ENCODE measurements at regions not wholly inside any gene's neighbourhood (a gene's known extent, or its start where the extent isn't known, plus 50 kb on each side); places are given as distances from the start of the nearest gene placed in this dataset.

DNA sequence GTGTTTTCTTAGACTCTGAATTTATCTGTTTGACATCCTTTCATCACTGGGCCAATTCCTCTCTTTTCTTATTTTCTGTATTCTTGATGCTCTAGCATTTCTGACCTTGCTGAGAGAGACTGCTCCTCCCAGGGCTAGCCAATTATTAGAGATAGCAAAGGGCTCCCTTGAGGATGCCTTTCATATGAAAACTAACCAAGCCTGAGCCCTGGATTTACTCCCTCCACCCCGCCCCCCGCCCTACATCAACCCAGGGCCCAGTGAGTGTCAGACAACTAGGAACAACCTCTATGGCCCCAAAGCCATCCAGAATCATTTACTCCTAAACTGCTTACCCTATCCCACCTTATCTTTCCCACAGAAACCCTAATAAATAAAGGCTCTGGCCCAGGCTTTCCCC is 69.7 kb upstream of the LARS2 start:
- no peak overlapping the region for H3K4me3 ChIP-seq
- in situ Hi-C loops (cut with MboI; ENCODE audit: low sequenced_read_pairs) = no loop called here
- H3K27me3 ChIP-seq (ENCODE audit: low read depth) = no peaks in the 10 kb centered on the region
- H3K4me1 ChIP-seq = no peaks in the 10 kb centered on the region
- no peak for DNase-seq (ENCODE audit: low spot score in 2 of 2)
- H3K36me3 ChIP-seq (replicated peaks) = no peaks in the 10 kb centered on the region
- no peaks in the 10 kb centered on the region; the same call in 1 of the 2 replicates for H3K9me3 ChIP-seq

- Histone ChIP-seq H3K4me3 (no peak overlapping the region), H3K9me3 (no peaks in the 10 kb centered on the region; the same call in 1 of the 2 replicates), H3K27me3 (ENCODE audit: low read depth) (peaks cover 1% of the 10 kb centered on the region; the same call in 1 of the 2 replicates), H3K4me1 (no peaks in the 10 kb centered on the region), H3K36me3 (replicated peaks) (no peaks in the 10 kb centered on the region)
- in situ Hi-C loops (cut with MboI; ENCODE audit: low sequenced_read_pairs) = no loop called here
- no peak for DNase-seq (ENCODE audit: low spot score in 2 of 2)
Observed at GRCh38 chr3:45319231-45319995, 69.0 kb upstream of the LARS2 start.

DNA sequence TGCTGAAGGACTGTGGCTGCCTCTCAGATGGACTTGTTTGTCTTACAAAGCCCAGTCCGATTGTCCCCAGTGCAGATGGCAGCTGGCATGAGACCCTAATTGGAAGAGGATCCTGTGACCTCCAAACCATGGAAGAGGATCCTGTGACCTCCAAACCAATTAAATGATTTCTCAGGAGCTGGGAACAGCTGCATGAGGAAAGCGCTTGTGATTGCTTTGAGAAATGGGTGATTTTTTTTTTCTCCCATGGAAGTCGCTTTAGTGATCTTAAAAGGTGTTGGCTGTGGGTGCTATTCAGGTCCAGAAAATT is 68.4 kb upstream of the LARS2 start:
- in situ Hi-C loops (cut with MboI; ENCODE audit: low sequenced_read_pairs) = no loop called here
- Histone ChIP-seq H3K36me3 (replicated peaks) (no peaks in the 10 kb centered on the region), H3K4me3 (no peak overlapping the region), H3K9me3 (no peaks in the 10 kb centered on the region), H3K27me3 (ENCODE audit: low read depth) (peaks cover 6% of the 10 kb centered on the region; the same call in 1 of the 2 replicates), H3K4me1 (no peaks in the 10 kb centered on the region)
- DNase-seq (ENCODE audit: low spot score in 2 of 2) = no peak

GRCh38 chr3:45320986-45321385 is 67.4 kb upstream of the LARS2 start:
- Histone ChIP-seq H3K36me3 (replicated peaks) (no peaks in the 10 kb centered on the region), H3K9me3 (no peaks in the 10 kb centered on the region), H3K4me3 (no peak overlapping the region), H3K27me3 (ENCODE audit: low read depth) (peaks cover 12% of the 10 kb centered on the region; the same call in 1 of the 2 replicates), H3K4me1 (no peaks in the 10 kb centered on the region)
- in situ Hi-C loops (cut with MboI; ENCODE audit: low sequenced_read_pairs) = no loop called here
- DNase-seq (ENCODE audit: low spot score in 2 of 2) = no peak

DNA sequence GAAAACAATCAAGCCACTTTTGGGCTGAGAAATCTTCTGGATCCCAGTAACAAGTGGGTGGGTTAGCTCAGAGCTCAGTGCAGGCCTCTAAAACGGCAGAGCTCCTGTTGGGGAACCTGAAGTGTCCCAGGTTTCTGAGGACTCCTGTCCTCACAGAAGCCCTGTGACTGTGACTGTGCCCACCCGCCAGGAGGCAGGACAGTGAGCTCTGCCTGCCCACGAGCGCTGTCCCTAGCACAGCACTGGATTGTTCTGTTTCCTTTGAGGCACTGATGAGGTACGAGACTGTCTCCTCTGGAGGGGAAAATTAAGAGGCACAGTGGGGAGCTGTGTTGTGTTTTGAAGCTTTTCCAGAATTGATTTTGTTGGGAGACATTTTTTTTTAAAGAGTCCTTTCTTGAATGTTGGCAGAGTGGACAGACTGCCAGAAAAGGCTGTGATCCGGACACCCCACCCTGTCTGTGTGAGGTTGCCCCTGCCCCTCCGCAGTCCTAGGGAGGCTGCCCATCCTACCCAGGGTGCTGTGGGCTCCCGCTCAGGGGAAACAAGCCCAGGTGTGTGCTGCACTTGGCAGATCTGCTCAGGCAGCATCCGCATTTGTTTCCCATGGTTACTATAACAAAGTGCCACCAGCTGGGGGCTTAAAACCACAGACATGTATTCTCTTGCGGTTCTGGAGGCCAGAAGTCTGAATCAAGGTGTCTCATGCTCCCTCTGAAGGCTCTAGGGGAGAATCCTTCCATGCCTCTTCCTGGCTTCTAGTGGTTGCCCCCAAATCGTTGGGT is 66.6 kb upstream of the LARS2 start:
- in situ Hi-C loops (cut with MboI; ENCODE audit: low sequenced_read_pairs) = no loop called here
- Histone ChIP-seq H3K4me1 (no peaks in the 10 kb centered on the region), H3K36me3 (replicated peaks) (no peaks in the 10 kb centered on the region), H3K4me3 (no peak overlapping the region), H3K27me3 (ENCODE audit: low read depth) (peaks cover 12% of the 10 kb centered on the region; the same call in 1 of the 2 replicates), H3K9me3 (no peaks in the 10 kb centered on the region)
- no peak for DNase-seq (ENCODE audit: low spot score in 2 of 2)

- no peak for DNase-seq (ENCODE audit: low spot score in 2 of 2)
- Histone ChIP-seq H3K9me3 (no peaks in the 10 kb centered on the region), H3K27me3 (ENCODE audit: low read depth) (peaks cover 16% of the 10 kb centered on the region), H3K4me1 (no peaks in the 10 kb centered on the region), H3K4me3 (no peak overlapping the region), H3K36me3 (replicated peaks) (no peaks in the 10 kb centered on the region)
- in situ Hi-C loops (cut with MboI; ENCODE audit: low sequenced_read_pairs) = no loop called here
Observed at GRCh38 chr3:45322616-45323015, 65.8 kb upstream of the LARS2 start.

GRCh38 chr3:45325676-45326075 is 62.7 kb upstream of the LARS2 start:
- Histone ChIP-seq H3K4me3 (no peak overlapping the region), H3K27me3 (ENCODE audit: low read depth) (peaks cover 18% of the 10 kb centered on the region), H3K36me3 (replicated peaks) (no peaks in the 10 kb centered on the region), H3K4me1 (no peaks in the 10 kb centered on the region), H3K9me3 (no peaks in the 10 kb centered on the region)
- DNase-seq (ENCODE audit: low spot score in 2 of 2) = no peak
- in situ Hi-C loops (cut with MboI; ENCODE audit: low sequenced_read_pairs) = no loop called here

- Histone ChIP-seq H3K36me3 (replicated peaks) (no peaks in the 10 kb centered on the region), H3K4me1 (no peaks in the 10 kb centered on the region), H3K4me3 (no peak overlapping the region), H3K9me3 (no peaks in the 10 kb centered on the region), H3K27me3 (ENCODE audit: low read depth) (peaks cover 18% of the 10 kb centered on the region)
- no peak for DNase-seq (ENCODE audit: low spot score in 2 of 2)
- in situ Hi-C loops (cut with MboI; ENCODE audit: low sequenced_read_pairs) = no loop called here
Observed at GRCh38 chr3:45329761-45330305, 58.5 kb upstream of the LARS2 start.

DNA sequence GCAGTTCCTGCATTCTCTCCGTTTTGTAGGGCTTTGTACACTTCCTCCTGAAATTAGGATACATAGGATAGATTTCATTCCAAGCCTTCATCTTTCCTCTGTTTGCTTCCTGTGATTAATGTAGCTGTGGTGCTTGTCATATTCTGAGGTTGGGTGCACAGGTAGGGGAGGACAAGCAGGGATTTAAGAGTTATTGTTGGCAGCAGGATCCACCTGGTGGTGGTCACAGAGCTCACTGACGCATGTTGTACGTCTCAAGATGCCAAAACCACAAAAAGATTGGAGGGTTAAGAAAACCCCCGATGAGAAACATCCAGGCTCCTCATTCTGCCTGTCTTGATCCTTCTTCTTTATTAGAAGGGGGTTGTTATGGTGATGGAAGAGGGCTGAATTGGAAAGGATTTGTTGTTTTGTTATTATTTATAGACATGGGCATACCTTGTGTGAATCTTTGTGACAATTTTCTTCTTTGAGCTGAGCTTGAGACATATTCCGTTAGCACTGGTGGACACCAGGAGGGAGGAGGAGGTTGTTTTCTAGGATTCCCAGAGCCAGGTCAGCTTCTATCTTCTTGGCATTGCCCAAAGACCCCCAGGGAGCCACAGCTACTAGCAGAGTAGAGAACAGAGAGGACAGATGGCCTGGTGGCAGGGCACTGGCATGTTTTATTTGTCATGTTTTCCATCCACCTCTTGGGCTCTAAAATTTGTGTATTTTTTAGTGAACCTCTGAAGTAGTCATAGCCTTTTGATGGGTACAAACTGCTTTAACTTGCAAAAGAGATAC is 57.7 kb upstream of the LARS2 start:
- Histone ChIP-seq H3K9me3 (no peaks in the 10 kb centered on the region), H3K4me3 (no peak overlapping the region), H3K27me3 (ENCODE audit: low read depth) (peaks cover 12% of the 10 kb centered on the region), H3K36me3 (replicated peaks) (no peaks in the 10 kb centered on the region), H3K4me1 (no peaks in the 10 kb centered on the region)
- no peak for DNase-seq (ENCODE audit: low spot score in 2 of 2)
- in situ Hi-C loops (cut with MboI; ENCODE audit: low sequenced_read_pairs) = no loop called here

DNA sequence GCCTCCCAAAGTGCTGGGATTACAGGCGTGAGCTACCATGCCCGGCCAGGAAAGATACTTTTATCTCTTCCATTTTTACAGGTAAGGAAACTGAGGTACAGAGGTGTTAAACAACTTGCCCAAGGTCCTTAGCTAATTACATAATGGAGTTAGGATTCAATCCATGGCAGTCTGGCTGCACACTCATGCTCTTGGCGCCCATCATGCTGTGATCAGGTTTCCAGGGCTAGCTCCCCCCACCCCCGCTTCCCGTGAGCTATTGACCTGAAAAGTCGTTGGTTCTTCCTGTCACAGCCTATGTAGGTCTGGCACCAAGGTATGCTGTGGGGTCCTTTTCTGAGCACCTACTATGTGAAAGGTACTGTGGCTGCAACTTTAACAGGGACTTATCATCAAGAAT is 55.9 kb upstream of the LARS2 start:
- H3K27me3 ChIP-seq (ENCODE audit: low read depth) = peaks cover 7% of the 10 kb centered on the region

DNA sequence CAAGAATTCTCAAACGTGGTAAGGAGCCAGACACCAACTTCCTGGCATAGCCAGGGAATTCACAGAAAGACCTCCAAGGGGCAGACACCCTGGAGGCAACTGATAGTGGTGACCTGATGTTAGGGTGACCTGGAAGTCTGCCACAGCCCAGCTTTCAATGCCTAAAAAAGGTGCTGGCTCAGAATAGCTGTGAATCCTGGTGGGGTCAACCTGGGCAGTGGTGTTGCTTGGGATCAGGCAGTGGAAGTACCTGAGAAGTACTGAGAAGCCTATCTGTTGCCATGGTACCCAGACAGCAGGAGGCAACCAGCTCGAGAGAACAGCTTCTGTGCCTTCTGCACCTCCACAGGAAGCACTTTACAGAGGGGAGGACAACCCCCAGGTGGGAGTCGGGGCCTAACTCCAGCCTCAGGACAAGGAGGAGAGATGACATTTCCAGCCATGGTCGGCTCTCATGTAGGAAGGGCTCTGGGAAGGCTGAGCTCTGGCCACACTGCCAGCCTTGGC is 55.4 kb upstream of the LARS2 start:
- no peak for DNase-seq (ENCODE audit: low spot score in 2 of 2)
- no peaks in the 10 kb centered on the region for H3K4me1 ChIP-seq
- H3K4me3 ChIP-seq = no peak overlapping the region
- in situ Hi-C loops (cut with MboI; ENCODE audit: low sequenced_read_pairs) = no loop called here
- peaks cover 7% of the 10 kb centered on the region for H3K27me3 ChIP-seq (ENCODE audit: low read depth)
- H3K9me3 ChIP-seq = no peaks in the 10 kb centered on the region
- H3K36me3 ChIP-seq (replicated peaks) = no peaks in the 10 kb centered on the region

More for the DNA sequence above, 55.9 kb upstream of the LARS2 start:
- in situ Hi-C loops (cut with MboI; ENCODE audit: low sequenced_read_pairs) = no loop called here
- Histone ChIP-seq H3K4me3 (no peak overlapping the region), H3K9me3 (no peaks in the 10 kb centered on the region), H3K36me3 (replicated peaks) (no peaks in the 10 kb centered on the region), H3K4me1 (no peaks in the 10 kb centered on the region)
- no peak for DNase-seq (ENCODE audit: low spot score in 2 of 2)

- no peak for DNase-seq (ENCODE audit: low spot score in 2 of 2)
- Histone ChIP-seq H3K4me1 (no peaks in the 10 kb centered on the region), H3K36me3 (replicated peaks) (no peaks in the 10 kb centered on the region), H3K27me3 (ENCODE audit: low read depth) (peaks cover 7% of the 10 kb centered on the region), H3K9me3 (no peaks in the 10 kb centered on the region), H3K4me3 (no peak overlapping the region)
- in situ Hi-C loops (cut with MboI; ENCODE audit: low sequenced_read_pairs) = no loop called here
Observed at GRCh38 chr3:45333549-45333948, 54.8 kb upstream of the LARS2 start.

DNA sequence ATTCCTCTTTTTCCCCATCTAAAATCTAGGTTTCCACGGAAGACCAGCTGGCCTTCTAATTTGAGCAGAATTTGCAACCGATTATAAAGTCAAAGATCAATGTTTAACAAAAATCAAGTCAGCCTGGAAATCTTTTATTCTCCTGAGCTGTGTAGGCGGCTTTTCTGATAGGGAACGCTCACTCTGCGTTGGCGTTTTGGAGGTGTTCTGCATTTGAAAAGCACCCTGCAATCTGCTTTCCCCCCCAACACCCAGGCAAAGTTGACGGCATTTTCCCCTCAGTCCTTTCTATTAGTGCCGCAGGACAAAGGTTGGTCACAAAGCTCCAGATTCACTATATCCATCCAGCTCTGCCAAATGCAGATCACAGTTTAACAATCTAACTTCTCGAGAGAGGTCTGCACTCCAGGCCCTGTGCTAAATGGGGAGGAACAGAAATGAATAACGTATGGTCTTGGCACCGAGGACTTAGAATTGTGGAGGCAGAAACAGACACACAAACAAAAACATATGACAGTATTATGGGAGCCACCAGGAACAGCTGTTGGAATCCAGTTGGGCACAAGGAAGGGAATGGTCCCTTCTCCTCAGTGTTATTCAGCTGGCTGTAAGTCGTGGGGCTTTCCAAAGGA is 50.4 kb upstream of the LARS2 start:
- no peaks in the 10 kb centered on the region for H3K36me3 ChIP-seq (replicated peaks)
- no peak overlapping the region for H3K4me3 ChIP-seq
- H3K9me3 ChIP-seq = no peaks in the 10 kb centered on the region
- no peaks in the 10 kb centered on the region for H3K4me1 ChIP-seq
- DNase-seq (ENCODE audit: low spot score in 2 of 2) = no peak
- in situ Hi-C loops (cut with MboI; ENCODE audit: low sequenced_read_pairs) = no loop called here
- no peaks in the 10 kb centered on the region for H3K27me3 ChIP-seq (ENCODE audit: low read depth)

Data from HAP-1 (cell line).